ENCODE measurements at regions not wholly inside any gene's neighbourhood (a gene's known extent, or its start where the extent isn't known, plus 50 kb on each side); places are given as distances from the start of the nearest gene placed in this dataset.

GRCh38 chr9:118419676-118420075 lies 715.5 kb downstream of the TLR4 start:
- TF ChIP-seq EZH2 (IDR thresholded peaks at IDR 0.05; ENCODE audit: borderline replicate concordance, low read length) (no peak), CTCF (conservative IDR thresholded peaks at IDR 0.05 in 1 of 2, IDR thresholded peaks at IDR 0.05 in 1 of 2; ENCODE audit: extremely low read depth in 1 of 2, insufficient read depth in 1 of 2, low read depth in 1 of 2, low read length in 2 of 2) (no peak)
